ENCODE measurements at regions not wholly inside any gene's neighbourhood (a gene's known extent, or its start where the extent isn't known, plus 50 kb on each side); places are given as distances from the start of the nearest gene placed in this dataset.

- no peaks in the 10 kb centered on the region for H3K36me3 ChIP-seq (ENCODE audit: control insufficient read depth, insufficient read depth, low read length)
- H3K4me2 ChIP-seq (ENCODE audit: low read depth, low read length) = no peak overlapping the region
- in situ Hi-C loops (cut with MboI; ENCODE audit: low sequenced_read_pairs) (no loop called here), dilution Hi-C loops (cut with HindIII; ENCODE audit: low sequenced_read_pairs, unreplicated experiment) (no loop called here), intact Hi-C loops (cut with micrococcal nuclease) (no loop called here)
- H2BK15ac ChIP-seq (ENCODE audit: low read depth, low read length) = no peak overlapping the region
- H2BK5ac ChIP-seq (ENCODE audit: low read depth, low read length, poor library complexity, severe bottlenecking) = no peak overlapping the region
- H4K20me1 ChIP-seq (ENCODE audit: insufficient read depth, low read length) = no peaks in the 10 kb centered on the region
- H2BK20ac ChIP-seq (ENCODE audit: low read depth, low read length) = no peak overlapping the region
- POLR2A ChIA-PET (ENCODE audit: unreplicated experiment) = no interaction called here
- H3K14ac ChIP-seq (replicated peaks; ENCODE audit: low read depth, low read length) = no peak overlapping the region
- CTCF ChIA-PET = no interaction called here
- H3K56ac ChIP-seq (ENCODE audit: extremely low read depth, insufficient read depth, low read length) = no peak overlapping the region
- no peak overlapping the region for H3K9ac ChIP-seq (ENCODE audit: low read depth, low read length)
- H2AFZ ChIP-seq (replicated peaks; ENCODE audit: low read length, poor library complexity) = no peak overlapping the region
- H3K18ac ChIP-seq (ENCODE audit: low read depth, low read length) = no peak overlapping the region
- no peak overlapping the region for H3K27ac ChIP-seq (ENCODE audit: insufficient read depth, low read length)
- ATAC-seq (ENCODE audit: low read depth) (no peak), DNase-seq (no peak)
- no peaks in the 10 kb centered on the region for H3K9me1 ChIP-seq (ENCODE audit: insufficient read depth, low read length)
- H4K91ac ChIP-seq (ENCODE audit: insufficient read depth, low read depth, low read length) = no peak overlapping the region
- H3K27me3 ChIP-seq (ENCODE audit: control insufficient read depth, insufficient read depth, low read length) = no peaks in the 10 kb centered on the region
- no peak overlapping the region for H2BK120ac ChIP-seq (ENCODE audit: low read depth, low read length)
- no peak overlapping the region for H4K8ac ChIP-seq (ENCODE audit: low read depth in 2 of 2, low read length in 2 of 2)
- H3K4ac ChIP-seq (ENCODE audit: low read depth, low read length) = no peak overlapping the region
- no peak overlapping the region for H2AK9ac ChIP-seq (replicated peaks; ENCODE audit: low read depth, low read length, poor library complexity)
- no peak overlapping the region for H3K23ac ChIP-seq (ENCODE audit: low read depth, low read length)
- no peaks in the 10 kb centered on the region for H3K79me1 ChIP-seq (ENCODE audit: low read depth in 1 of 2, low read length in 2 of 2)
- no TSS peak for BruUV-seq (replicated peaks)
- 60% methylated on average over 8 of the region's 12 CpGs; no CpG with 5 or more reads in 1 of the 2 experiments for WGBS, 2 experiments (ENCODE audit: extremely low coverage in 2 of 2, insufficient read length in 1 of 2)
- TF ChIP-seq RAD21 (IDR thresholded peaks at IDR 0.05; ENCODE audit: low read length) = no peak
- no peak for TF ChIP-seq FOS (IDR thresholded peaks at IDR 0.05; ENCODE audit: low read depth, low read length)
- no peak for TF ChIP-seq CTCF (conservative IDR thresholded peaks at IDR 0.05; ENCODE audit: low read depth, low read length)
- TF ChIP-seq POLR2A (IDR thresholded peaks at IDR 0.05; ENCODE audit: low read depth, low read length) = no peak
- no peak for TF ChIP-seq ELK1 (IDR thresholded peaks at IDR 0.05; ENCODE audit: borderline replicate concordance, low read depth, low read length)
- no peak overlapping the region for H3K4me3 ChIP-seq (ENCODE audit: insufficient read depth, low read depth, low read length)
- no peaks in the 10 kb centered on the region for H3K4me1 ChIP-seq (ENCODE audit: control insufficient read depth, insufficient read depth, low read length)
- H3K9me3 ChIP-seq (ENCODE audit: control insufficient read depth, insufficient read depth, low read length) = no peaks in the 10 kb centered on the region
- H4K5ac ChIP-seq (ENCODE audit: low read depth, low read length) = no peak overlapping the region
- no peak overlapping the region for H2AK5ac ChIP-seq (ENCODE audit: low read depth, low read length)
Measured at GRCh38 chrX:23494741-23495140, 160.1 kb downstream of the PTCHD1 start.
